NT2/D1 (cell line): ENCODE measurements at regions not wholly inside any gene's neighbourhood (a gene's known extent, or its start where the extent isn't known, plus 50 kb on each side); places are given as distances from the start of the nearest gene placed in this dataset.

Experiments used
- YY1 ChIP-seq: IDR thresholded peaks from 2 replicates; pipeline ENCODE4 v1.6.1; 2011; ENCODE audit not compliant: insufficient read length, insufficient read depth
- ZNF274 ChIP-seq: IDR thresholded peaks from 2 replicates; pipeline ENCODE4 v1.6.1; 2011; ENCODE audit warnings: mild to moderate bottlenecking, low read depth, low read length

GRCh38 chr2:36002941-36003340, 352.6 kb upstream of the CRIM1 start:
- TF ChIP-seq ZNF274 (no peak), YY1 (no peak)
